Mesothelial cell of epicardium (in vitro differentiated cells): ENCODE measurements at regions not wholly inside any gene's neighbourhood (a gene's known extent, or its start where the extent isn't known, plus 50 kb on each side); places are given as distances from the start of the nearest gene placed in this dataset.

ENCODE experiments used
- DNase-seq, 2 experiments: peaks; one replicate each; pipeline ENCODE4 v3.0.0; 2021; ENCODE audit warnings: low spot score in 2 of 2; ENCODE audit not compliant: unreplicated experiment in 2 of 2
- H3K27ac Mint-ChIP-seq: 2 replicates; pipeline ENCODE4 v1.8.0; 2021; ENCODE audit warnings: mixed read lengths
- H3K27me3 Mint-ChIP-seq: 2 replicates; pipeline ENCODE4 v1.8.0; 2021; ENCODE audit warnings: low read depth, mixed read lengths
- H3K36me3 Mint-ChIP-seq: 2 replicates; pipeline ENCODE4 v1.8.0; 2021; ENCODE audit warnings: mixed read lengths
- H3K4me1 Mint-ChIP-seq: 2 replicates; pipeline ENCODE4 v1.8.0; 2021; ENCODE audit warnings: mixed read lengths
- H3K4me3 Mint-ChIP-seq: 2 replicates; pipeline ENCODE4 v1.8.0; 2021; ENCODE audit warnings: mild to moderate bottlenecking, moderate library complexity, mixed read lengths
- H3K9me3 Mint-ChIP-seq: 2 replicates; pipeline ENCODE4 v1.8.0; 2021; ENCODE audit warnings: mixed read lengths
- TF ChIP-seq, protein P1 (sequence below): fragments of 200-600 bp; sonication (generic); IDR thresholded peaks from one replicate; pipeline ENCODE4 v1.5.0; 2021; ENCODE audit warnings: antibody characterized with exemption; ENCODE audit not compliant: unreplicated experiment

DNA sequence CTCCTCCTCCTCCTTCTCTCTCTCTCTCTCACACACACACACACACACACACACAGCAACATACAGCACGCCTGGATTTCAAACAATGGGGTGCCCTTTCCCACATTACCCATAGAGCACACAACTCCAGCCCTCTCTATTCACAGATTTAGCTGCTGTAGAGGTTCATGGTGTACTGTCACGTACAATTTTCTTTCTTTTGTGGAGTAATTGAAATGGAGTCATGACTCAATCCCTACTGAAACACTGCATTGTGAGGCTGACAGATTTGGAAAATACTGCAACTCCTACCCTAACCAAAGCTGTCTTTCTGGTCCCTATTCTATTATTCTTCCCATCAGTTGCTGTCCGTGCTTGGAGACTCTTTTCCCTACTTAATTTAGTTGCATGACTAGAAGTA, 166.9 kb downstream of the EDN1 start:
- no peak for DNase-seq
- peaks cover 6% of the 10 kb centered on the region for H3K36me3 Mint-ChIP-seq
- no peak overlapping the region for H3K4me3 Mint-ChIP-seq
- peaks cover 22% of the 10 kb centered on the region for H3K9me3 Mint-ChIP-seq
- H3K27me3 Mint-ChIP-seq: peaks cover 5% of the 10 kb centered on the region
- H3K27ac Mint-ChIP-seq: no peak overlapping the region
- TF ChIP-seq, protein P1, sequence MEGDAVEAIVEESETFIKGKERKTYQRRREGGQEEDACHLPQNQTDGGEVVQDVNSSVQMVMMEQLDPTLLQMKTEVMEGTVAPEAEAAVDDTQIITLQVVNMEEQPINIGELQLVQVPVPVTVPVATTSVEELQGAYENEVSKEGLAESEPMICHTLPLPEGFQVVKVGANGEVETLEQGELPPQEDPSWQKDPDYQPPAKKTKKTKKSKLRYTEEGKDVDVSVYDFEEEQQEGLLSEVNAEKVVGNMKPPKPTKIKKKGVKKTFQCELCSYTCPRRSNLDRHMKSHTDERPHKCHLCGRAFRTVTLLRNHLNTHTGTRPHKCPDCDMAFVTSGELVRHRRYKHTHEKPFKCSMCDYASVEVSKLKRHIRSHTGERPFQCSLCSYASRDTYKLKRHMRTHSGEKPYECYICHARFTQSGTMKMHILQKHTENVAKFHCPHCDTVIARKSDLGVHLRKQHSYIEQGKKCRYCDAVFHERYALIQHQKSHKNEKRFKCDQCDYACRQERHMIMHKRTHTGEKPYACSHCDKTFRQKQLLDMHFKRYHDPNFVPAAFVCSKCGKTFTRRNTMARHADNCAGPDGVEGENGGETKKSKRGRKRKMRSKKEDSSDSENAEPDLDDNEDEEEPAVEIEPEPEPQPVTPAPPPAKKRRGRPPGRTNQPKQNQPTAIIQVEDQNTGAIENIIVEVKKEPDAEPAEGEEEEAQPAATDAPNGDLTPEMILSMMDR: no peak
- peaks cover 9% of the 10 kb centered on the region for H3K4me1 Mint-ChIP-seq

DNA sequence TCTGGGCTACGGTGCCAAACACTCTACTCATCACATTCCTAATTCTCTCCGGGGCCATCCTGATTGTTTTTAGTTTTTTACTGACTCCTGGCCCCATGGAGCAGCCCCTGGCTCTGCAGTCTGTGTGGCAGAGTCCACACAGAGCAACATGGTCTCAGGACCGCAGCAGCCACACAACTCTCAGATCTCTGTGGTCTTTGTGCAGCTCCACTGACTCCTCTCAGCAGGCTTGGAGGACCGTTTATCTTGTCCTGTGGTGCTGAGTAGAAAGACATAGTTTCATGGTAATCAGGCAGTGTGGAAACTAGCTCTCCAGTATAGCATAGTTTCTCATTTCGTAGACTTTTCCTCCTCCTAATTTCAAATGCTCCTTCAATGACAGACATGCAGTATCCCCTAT, 168.4 kb downstream of the EDN1 start:
- TF ChIP-seq, protein P1: no peak
- Mint-ChIP-seq H3K4me3 (no peak overlapping the region), H3K27me3 (peaks cover 5% of the 10 kb centered on the region), H3K36me3 (peaks cover 2% of the 10 kb centered on the region), H3K27ac (no peak overlapping the region), H3K4me1 (peaks cover 9% of the 10 kb centered on the region), H3K9me3 (peaks cover 17% of the 10 kb centered on the region)
- no peak for DNase-seq

DNA sequence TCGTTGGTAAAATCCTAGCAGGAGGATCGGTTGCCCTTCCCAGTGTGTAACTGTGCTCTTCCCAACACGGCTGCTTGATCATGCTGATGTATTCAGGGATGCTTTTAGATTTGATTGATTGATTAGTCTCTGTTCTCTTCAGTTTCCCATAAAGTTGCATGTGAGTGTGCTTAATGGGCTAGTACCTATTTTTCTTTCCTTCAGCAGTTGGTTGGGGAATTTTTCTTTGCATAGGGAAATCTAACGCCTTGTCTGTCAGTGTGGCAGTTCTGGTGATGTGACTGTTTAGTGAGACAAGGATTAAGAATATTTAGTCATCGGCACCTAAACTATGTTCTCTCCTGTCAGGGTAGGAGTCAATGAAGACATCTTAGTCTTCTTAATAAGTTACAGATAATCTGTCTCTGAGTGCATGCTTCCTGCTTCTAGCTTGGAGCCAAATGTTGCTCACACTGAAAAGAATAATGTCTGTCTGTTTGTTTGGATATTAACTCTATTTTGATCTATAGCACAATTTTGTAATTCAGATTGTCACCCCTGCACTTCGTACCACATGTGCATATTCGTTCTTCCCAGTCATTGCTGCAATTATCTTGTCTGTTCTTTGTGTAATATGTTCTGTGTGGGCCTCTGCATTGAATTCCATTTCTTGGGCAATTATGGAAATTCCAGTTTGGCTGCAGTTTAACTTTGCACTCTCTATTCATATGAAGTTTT, 169.9 kb downstream of the EDN1 start:
- Mint-ChIP-seq H3K4me1 (peaks cover 9% of the 10 kb centered on the region), H3K4me3 (no peak overlapping the region), H3K36me3 (no peaks in the 10 kb centered on the region), H3K27me3 (peaks cover 5% of the 10 kb centered on the region), H3K27ac (no peak overlapping the region), H3K9me3 (peaks cover 6% of the 10 kb centered on the region)
- TF ChIP-seq, protein P1: no peak
- DNase-seq: no peak

DNA sequence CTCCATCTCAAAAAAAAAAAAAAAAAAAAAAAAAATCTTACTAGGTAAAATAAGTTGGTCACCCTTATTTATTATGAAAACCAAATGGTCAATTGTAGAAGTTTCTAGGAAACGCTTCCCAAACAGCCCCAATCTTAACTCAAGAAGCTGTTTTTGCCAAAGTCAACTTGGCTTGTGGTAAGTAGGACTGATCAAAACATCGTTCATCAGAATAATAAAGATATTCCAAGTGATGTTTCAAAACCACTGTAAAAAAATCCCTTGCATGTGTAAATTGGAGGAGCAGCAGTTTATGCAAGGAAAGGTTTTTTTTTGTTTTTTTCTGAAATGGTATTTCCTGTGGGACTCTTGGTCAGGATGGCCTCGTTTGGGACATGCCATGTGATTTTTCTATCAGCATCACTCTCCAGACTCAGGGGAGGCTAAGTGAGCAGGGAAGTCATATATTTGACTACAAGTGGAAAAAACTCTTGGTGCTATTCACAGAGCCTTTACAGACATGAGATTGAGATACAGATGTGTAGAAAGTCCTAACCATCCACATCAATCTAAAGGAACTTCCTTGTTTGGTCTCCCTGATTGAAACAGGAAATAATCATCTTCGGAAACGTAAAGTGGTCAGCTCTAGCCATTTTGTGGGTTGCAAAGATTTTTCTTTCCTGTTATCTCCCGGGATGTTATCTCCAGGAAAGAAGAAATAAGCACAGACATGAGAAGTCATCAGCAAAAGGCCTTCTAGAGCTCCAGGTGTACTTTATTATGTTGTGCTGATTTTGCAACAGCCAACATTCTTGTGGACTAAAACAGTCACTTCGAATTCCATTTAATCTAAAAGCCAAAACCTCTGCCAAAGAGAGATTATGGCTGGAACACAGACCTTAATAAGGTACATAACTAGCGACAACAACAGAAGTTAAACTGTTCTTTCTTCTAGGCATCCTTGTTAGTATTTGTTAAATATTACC, 177.8 kb downstream of the EDN1 start:
- H3K4me1 Mint-ChIP-seq: no peaks in the 10 kb centered on the region
- peaks cover 8% of the 10 kb centered on the region for H3K9me3 Mint-ChIP-seq
- no peak for DNase-seq
- H3K27ac Mint-ChIP-seq: peak overlapping the region; percentile 64
- TF ChIP-seq, protein P1: no peak
- H3K4me3 Mint-ChIP-seq: no peak overlapping the region
- no peaks in the 10 kb centered on the region for H3K36me3 Mint-ChIP-seq
- no peaks in the 10 kb centered on the region for H3K27me3 Mint-ChIP-seq

DNA sequence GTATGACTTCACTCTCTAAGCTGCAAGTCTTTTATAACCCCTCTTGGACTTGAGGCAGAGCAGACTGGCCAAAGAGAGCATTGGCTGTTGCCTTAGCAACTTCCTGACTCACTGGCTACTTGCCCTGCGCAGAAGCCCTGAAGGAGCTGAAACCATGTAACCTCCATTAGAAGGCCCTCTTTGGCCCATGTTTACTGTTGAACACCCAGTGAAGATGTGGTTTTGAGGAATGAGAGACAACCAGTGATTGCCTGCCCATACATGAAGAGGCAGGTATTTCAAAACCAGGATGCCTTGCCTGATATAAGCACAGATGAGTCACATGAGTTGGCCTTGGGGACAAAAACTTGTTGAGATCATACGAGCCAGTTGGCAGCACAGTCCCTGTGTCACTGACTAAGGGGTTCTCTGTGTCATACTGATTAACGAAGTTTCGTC, 182.5 kb downstream of the EDN1 start:
- TF ChIP-seq, protein P1: no peak
- no peak for DNase-seq
- Mint-ChIP-seq H3K36me3 (no peaks in the 10 kb centered on the region), H3K27ac (no peak overlapping the region), H3K4me3 (no peak overlapping the region), H3K4me1 (peaks cover 3% of the 10 kb centered on the region), H3K9me3 (no peaks in the 10 kb centered on the region), H3K27me3 (no peaks in the 10 kb centered on the region)
